HepG2 (cell line): ENCODE measurements at regions not wholly inside any gene's neighbourhood (a gene's known extent, or its start where the extent isn't known, plus 50 kb on each side); places are given as distances from the start of the nearest gene placed in this dataset.

ENCODE experiments used
- ATAC-seq: fragments of 200-7000 bp; cut with Tn5 transposase; 3 replicates; pipeline ENCODE4 v1.9.1; 2020; ENCODE audit warnings: mild to moderate bottlenecking, moderate library complexity
- BruUV-seq: library from RNA; stranded (reverse); fragments of 400-500 nt; replicated peaks from 2 replicates; lab custom pipeline; 2021; lab: Mats Ljungman, UMichigan
- CTCF ChIA-PET: fragments of 300-600 bp; formaldehyde crosslinking; extraction: SDS; loops from one replicate; lab custom pipeline; 2021; ENCODE audit warnings: low total read pairs, inconsistent platforms, low intra/inter-chr PET ratio; lab: Yijun Ruan, JAX
- POLR2A ChIA-PET: fragments of 350-600 bp; sonication (Branson Sonifier 250); formaldehyde crosslinking; loops from one replicate; lab custom pipeline; 2020; ENCODE audit warnings: antibody characterized with exemption, inconsistent platforms; lab: Yijun Ruan, JAX
- DNase-seq: peaks from one replicate; pipeline ENCODE4 v3.0.0-alpha.2; 2015; ENCODE audit warnings: low spot score
- FAIRE-seq: peaks from 3 replicates; lab custom pipeline; 2011; peaks lifted over from hg19 to GRCh38; lab: Jason Lieb, UNC
- H2AFZ ChIP-seq: one replicate; pipeline ENCODE4 v1.6.1; 2011; ENCODE audit warnings: low read length, inconsistent platforms
- H3K27ac ChIP-seq: fragments of 300-600 bp; 3 replicates; pipeline ENCODE4 v1.8.0; 2011; ENCODE audit warnings: mixed run types, mild to moderate bottlenecking, mixed read lengths, low read length, inconsistent platforms; ENCODE audit not compliant: insufficient read depth; ENCODE audit errors: extremely low read length
- H3K27me3 ChIP-seq, 2 experiments: fragments of 200-600 bp in 1 of 2; 2 replicates in 1 of 2; 3 replicates in 1 of 2; pipeline versions ENCODE4 v1.6.0 to v1.8.0; 2011; ENCODE audit warnings: low read length in 2 of 2, mild to moderate bottlenecking in 2 of 2, moderate library complexity in 2 of 2, inconsistent platforms in 1 of 2; ENCODE audit not compliant: insufficient read depth in 2 of 2, control insufficient read depth in 1 of 2
- H3K36me3 ChIP-seq, 2 experiments: fragments of 200-600 bp in 1 of 2; replicated peaks in 1 of 2; 2 replicates in 1 of 2; 3 replicates in 1 of 2; pipeline versions ENCODE4 v1.5.1 to v1.8.0; 2011; ENCODE audit warnings: low read length in 2 of 2, inconsistent platforms in 1 of 2; ENCODE audit not compliant: insufficient read depth in 2 of 2, control insufficient read depth in 1 of 2
- H3K4me1 ChIP-seq: 2 replicates; pipeline ENCODE4 v1.5.1; 2012; ENCODE audit warnings: low read length, inconsistent platforms; ENCODE audit not compliant: insufficient read depth
- H3K4me2 ChIP-seq: 2 replicates; pipeline ENCODE4 v1.6.0; 2011; ENCODE audit warnings: low read depth, low read length, inconsistent platforms
- H3K4me3 ChIP-seq, 3 experiments: fragments of 200-600 bp in 1 of 3; sonication (generic), shearing (Covaris generic) in 1 of 3; replicated peaks in 1 of 3; 2 replicates each; pipeline ENCODE4 v1.5.1; 2011 to 2016; ENCODE audit warnings: low read length in 3 of 3, inconsistent platforms in 2 of 3, low read depth in 2 of 3, mild to moderate bottlenecking in 2 of 3, control low read depth in 1 of 3, mixed read lengths in 1 of 3; ENCODE audit not compliant: insufficient read depth in 1 of 3
- H3K79me2 ChIP-seq: one replicate; pipeline ENCODE4 v1.6.1; 2011; ENCODE audit warnings: low read length, inconsistent platforms; ENCODE audit not compliant: insufficient read depth
- H3K9ac ChIP-seq: 2 replicates; pipeline ENCODE4 v1.6.0; 2011; ENCODE audit warnings: mild to moderate bottlenecking, low read depth, low read length, inconsistent platforms; ENCODE audit not compliant: insufficient read depth
- H3K9me3 ChIP-seq: 2 replicates; pipeline ENCODE4 v1.5.1; 2012; ENCODE audit warnings: mild to moderate bottlenecking, low read length
- H4K20me1 ChIP-seq: 2 replicates; pipeline ENCODE4 v1.6.0; 2011; ENCODE audit warnings: inconsistent platforms, mild to moderate bottlenecking, low read length, moderate library complexity; ENCODE audit not compliant: insufficient read depth
- GLMP ChIP-seq: sonication (generic); formaldehyde crosslinking; IDR thresholded peaks from 2 replicates; pipeline ENCODE4 v1.9.0; 2021; ENCODE audit warnings: missing genetic modification reagents, mild to moderate bottlenecking, borderline replicate concordance
- HNF1A ChIP-seq, 2 experiments: sonication (generic) in 1 of 2; formaldehyde crosslinking in 1 of 2; IDR thresholded peaks; 2 replicates each; pipeline versions ENCODE4 v1.4.0 to v1.6.1; 2016 to 2020; ENCODE audit warnings: borderline replicate concordance in 1 of 2, low read depth in 1 of 2, mild to moderate bottlenecking in 1 of 2, missing genetic modification reagents in 1 of 2
- JUN ChIP-seq: sonication (generic); formaldehyde crosslinking; IDR thresholded peaks from 2 replicates; pipeline ENCODE4 v1.4.0; 2020; ENCODE audit warnings: mild to moderate bottlenecking, missing genetic modification reagents
- POLR2A ChIP-seq, 2 experiments: IDR thresholded peaks; 2 replicates each; pipeline ENCODE4 v1.6.1; 2011; ENCODE audit warnings: low read depth in 2 of 2, low read length in 2 of 2, mild to moderate bottlenecking in 1 of 2, moderate library complexity in 1 of 2; ENCODE audit not compliant: insufficient read depth in 1 of 2
- PRMT3 ChIP-seq: sonication (generic); formaldehyde crosslinking; IDR thresholded peaks from 2 replicates; pipeline ENCODE4 v1.8.1; 2022; ENCODE audit warnings: low read depth, mild to moderate bottlenecking, moderate library complexity, missing genetic modification reagents, borderline replicate concordance
- SNAPC2 ChIP-seq: sonication (generic); formaldehyde crosslinking; IDR thresholded peaks from 2 replicates; pipeline ENCODE4 v1.8.1; 2022; ENCODE audit warnings: mild to moderate bottlenecking, missing genetic modification reagents
- ZBTB42 ChIP-seq: sonication (generic); formaldehyde crosslinking; IDR thresholded peaks from 2 replicates; pipeline ENCODE4 v1.5.0; 2020; ENCODE audit warnings: mild to moderate bottlenecking, missing genetic modification reagents
- ZNF558 ChIP-seq: sonication (generic); formaldehyde crosslinking; IDR thresholded peaks from 2 replicates; pipeline ENCODE4 v1.9.0; 2022; ENCODE audit warnings: mild to moderate bottlenecking, missing genetic modification reagents, borderline replicate concordance
- ZNF580 ChIP-seq: IDR thresholded peaks from 2 replicates; pipeline ENCODE4 v1.6.1; 2016; ENCODE audit warnings: low read depth, borderline replicate concordance
- ZNF770 ChIP-seq: sonication (generic); formaldehyde crosslinking; IDR thresholded peaks from 2 replicates; pipeline ENCODE4 v1.5.0; 2020; ENCODE audit warnings: mild to moderate bottlenecking, missing genetic modification reagents
- ZNF782 ChIP-seq: sonication (generic); formaldehyde crosslinking; IDR thresholded peaks from 2 replicates; pipeline ENCODE4 v1.4.0; 2020; ENCODE audit warnings: missing genetic modification reagents, mild to moderate bottlenecking, borderline replicate concordance
- WGBS: methylation state at CpG from one replicate; pipeline ENCODE4 v1.1.6; 2017; ENCODE audit warnings: low lambda C conversion rate; 5-methylcytosine and 5-hydroxymethylcytosine counted together
- in situ Hi-C: cut with HindIII; loops from 2 replicates; pipeline ENCODE4 v1.10.0; 2017; ENCODE audit warnings: low pct_unique_long_range_greater_than_20kb; ENCODE audit not compliant: extremely low pct_ligation_motif_present
- intact Hi-C: fragments of 100-400 bp; cut with micrococcal nuclease; formaldehyde crosslinking; loops from one replicate; pipeline ENCODE4 v1.10.0; 2022; ENCODE audit not compliant: unreplicated experiment

- H4K20me1 ChIP-seq = no peaks in the 10 kb centered on the region
- no peak overlapping the region for H3K9ac ChIP-seq
- intact Hi-C loops (no loop called here), in situ Hi-C loops (no loop called here)
- FAIRE-seq (no peak), ATAC-seq (no peak), DNase-seq (no peak)
- no peak overlapping the region for H3K4me3 ChIP-seq
- no peak overlapping the region for H3K27ac ChIP-seq
- POLR2A ChIA-PET = no interaction called here
- H3K27me3 ChIP-seq = peaks cover 0 to 24% of the 10 kb centered on the region in 2 experiments; a peak in 2 of 5 replicates
- CTCF ChIA-PET = no interaction called here
- no peaks in the 10 kb centered on the region for H3K4me1 ChIP-seq
- 34% methylated on average over 6 of the region's 6 CpGs for WGBS
- no peaks in the 10 kb centered on the region for H3K36me3 ChIP-seq
- no peak overlapping the region for H2AFZ ChIP-seq
- BruUV-seq = no TSS peak
- H3K79me2 ChIP-seq = no peaks in the 10 kb centered on the region
- no peak overlapping the region for H3K4me2 ChIP-seq
- no peaks in the 10 kb centered on the region for H3K9me3 ChIP-seq
- TF ChIP-seq ZNF558 = no peak
- TF ChIP-seq ZBTB42 = no peak
- no peak for TF ChIP-seq ZNF782 (CRISPR knock-in tag)
- no peak for TF ChIP-seq POLR2A (IDR thresholded peaks at IDR 0.05; ENCODE audit: insufficient read depth in 1 of 2, low read depth in 2 of 2, low read length in 2 of 2)
Observed at GRCh38 chr3:41000471-41000870, 198.8 kb upstream of the CTNNB1 start.

GRCh38 chr3:41001556-41001955 is 197.7 kb upstream of the CTNNB1 start:
- ATAC-seq (no peak), FAIRE-seq (no peak), DNase-seq (no peak)
- intact Hi-C loops = no loop called here
- Histone ChIP-seq H3K9me3 (no peaks in the 10 kb centered on the region), H3K79me2 (no peaks in the 10 kb centered on the region), H3K36me3 (no peaks in the 10 kb centered on the region), H3K27ac (no peak overlapping the region), H3K4me3 (no peak overlapping the region), H2AFZ (no peak overlapping the region), H3K9ac (no peak overlapping the region), H3K4me1 (no peaks in the 10 kb centered on the region), H4K20me1 (no peaks in the 10 kb centered on the region), H3K4me2 (no peak overlapping the region), H3K27me3 (peaks cover 0 to 24% of the 10 kb centered on the region in 2 experiments; a peak in 2 of 5 replicates)
- 0% methylated on average over 1 of the region's 1 CpG for WGBS
- in situ Hi-C loops = no loop called here
- ChIA-PET CTCF (no interaction called here), POLR2A (no interaction called here)
- no TSS peak for BruUV-seq
- TF ChIP-seq SNAPC2 (CRISPR knock-in tag) (no peak), GLMP (CRISPR knock-in tag) (no peak), ZNF580 (CRISPR knock-in tag) (no peak), HNF1A (IDR thresholded peaks at IDR 0.05; ENCODE audit: low read depth) (no peak), HNF1A (CRISPR knock-in tag; IDR thresholded peaks at IDR 0.05; ENCODE audit: borderline replicate concordance) (no peak), JUN (CRISPR knock-in tag) (no peak), PRMT3 (CRISPR knock-in tag) (no peak), ZNF770 (CRISPR knock-in tag) (no peak)
